HG03066 (cell line): ENCODE measurements at regions not wholly inside any gene's neighbourhood (a gene's known extent, or its start where the extent isn't known, plus 50 kb on each side); places are given as distances from the start of the nearest gene placed in this dataset.
"Not testable (repeated sequence)": the region's sequence is repeated elsewhere in the genome, so short reads cannot be mapped to it uniquely, and the experiment has no call there.

Source experiments
- ATAC-seq: cut with Tn5 transposase; IDR thresholded peaks from one replicate; pipeline ENCODE4 v1.9.1; 2021; ENCODE audit warnings: low read depth; ENCODE audit not compliant: unreplicated experiment

GRCh38 chr2:241999184-241999583, 129.7 kb downstream of the RTP5 start:
- no peak for ATAC-seq

GRCh38 chr2:242001853-242002252, 132.3 kb downstream of the RTP5 start:
- no peak for ATAC-seq

- ATAC-seq, result no peak
Measured at GRCh38 chr2:242002944-242003343, 133.4 kb downstream of the RTP5 start.

- ATAC-seq, result no peak
Measured at GRCh38 chr2:242004223-242004901, 134.8 kb downstream of the RTP5 start.

GRCh38 chr2:242004902-242005230, 135.3 kb downstream of the RTP5 start:
- ATAC-seq, result no peak

GRCh38 chr2:242006091-242006634, 136.6 kb downstream of the RTP5 start:
- ATAC-seq, result not testable (repeated sequence)

- not testable (repeated sequence) for ATAC-seq
Measured at GRCh38 chr2:242008908-242009307, 139.4 kb downstream of the RTP5 start.

- not testable (repeated sequence) for ATAC-seq
Measured at GRCh38 chr2:242009846-242010245, 140.3 kb downstream of the RTP5 start.

GRCh38 chr2:242010252-242011166, 141.0 kb downstream of the RTP5 start:
- ATAC-seq, result not testable (repeated sequence)

- ATAC-seq, result no peak
Measured at GRCh38 chr2:242011167-242011513, 141.6 kb downstream of the RTP5 start.

- no peak for ATAC-seq
Measured at GRCh38 chr2:242011516-242011915, 142.0 kb downstream of the RTP5 start.

- ATAC-seq, result no peak
Measured at GRCh38 chr2:242011991-242012764, 142.6 kb downstream of the RTP5 start.

GRCh38 chr2:242012956-242013764, 143.6 kb downstream of the RTP5 start:
- no peak for ATAC-seq

GRCh38 chr2:242013771-242014170, 144.2 kb downstream of the RTP5 start:
- ATAC-seq, result no peak

- no peak for ATAC-seq
Measured at GRCh38 chr2:242015108-242016065, 145.9 kb downstream of the RTP5 start.

- ATAC-seq, result no peak
Measured at GRCh38 chr2:242017086-242017485, 147.6 kb downstream of the RTP5 start.

GRCh38 chr2:242018416-242018815, 148.9 kb downstream of the RTP5 start:
- not testable (repeated sequence) for ATAC-seq

GRCh38 chr2:242019344-242019743, 149.8 kb downstream of the RTP5 start:
- no peak for ATAC-seq
